ENCODE measurements at regions not wholly inside any gene's neighbourhood (a gene's known extent, or its start where the extent isn't known, plus 50 kb on each side); places are given as distances from the start of the nearest gene placed in this dataset.
"Not testable (repeated sequence)": the region's sequence is repeated elsewhere in the genome, so short reads cannot be mapped to it uniquely, and the experiment has no call there.

GRCh38 chr1:146673729-146674299 lies 264.3 kb upstream of the NBPF12 start:
- TF ChIP-seq, protein P1, sequence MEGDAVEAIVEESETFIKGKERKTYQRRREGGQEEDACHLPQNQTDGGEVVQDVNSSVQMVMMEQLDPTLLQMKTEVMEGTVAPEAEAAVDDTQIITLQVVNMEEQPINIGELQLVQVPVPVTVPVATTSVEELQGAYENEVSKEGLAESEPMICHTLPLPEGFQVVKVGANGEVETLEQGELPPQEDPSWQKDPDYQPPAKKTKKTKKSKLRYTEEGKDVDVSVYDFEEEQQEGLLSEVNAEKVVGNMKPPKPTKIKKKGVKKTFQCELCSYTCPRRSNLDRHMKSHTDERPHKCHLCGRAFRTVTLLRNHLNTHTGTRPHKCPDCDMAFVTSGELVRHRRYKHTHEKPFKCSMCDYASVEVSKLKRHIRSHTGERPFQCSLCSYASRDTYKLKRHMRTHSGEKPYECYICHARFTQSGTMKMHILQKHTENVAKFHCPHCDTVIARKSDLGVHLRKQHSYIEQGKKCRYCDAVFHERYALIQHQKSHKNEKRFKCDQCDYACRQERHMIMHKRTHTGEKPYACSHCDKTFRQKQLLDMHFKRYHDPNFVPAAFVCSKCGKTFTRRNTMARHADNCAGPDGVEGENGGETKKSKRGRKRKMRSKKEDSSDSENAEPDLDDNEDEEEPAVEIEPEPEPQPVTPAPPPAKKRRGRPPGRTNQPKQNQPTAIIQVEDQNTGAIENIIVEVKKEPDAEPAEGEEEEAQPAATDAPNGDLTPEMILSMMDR (IDR thresholded peaks at IDR 0.05): not testable (repeated sequence)
- not testable (repeated sequence) for TF ChIP-seq POLR2A (IDR thresholded peaks at IDR 0.05)
